Activated CD4-positive, CD25-positive, alpha-beta regulatory T cell treated with anti-CD3 and anti-CD28 coated beads, Interleukin-2, amount 50 U/mL, for 16 hours (primary cell): ENCODE measurements at regions not wholly inside any gene's neighbourhood (a gene's known extent, or its start where the extent isn't known, plus 50 kb on each side); places are given as distances from the start of the nearest gene placed in this dataset.

Experiments
- DNase-seq: peaks from one replicate; pipeline ENCODE4 v3.0.0-alpha.2; 2020; ENCODE audit warnings: low read depth, low spot score

- DNase-seq, result no peak
Measured at GRCh38 chr2:238560234-238560633, 133.5 kb downstream of the ASB1 start.

GRCh38 chr2:238561230-238561629, 134.5 kb downstream of the ASB1 start:
- DNase-seq, result no peak

- DNase-seq, result no peak
Measured at GRCh38 chr2:238562446-238562845, 135.7 kb downstream of the ASB1 start.

GRCh38 chr2:238563551-238563950, 136.8 kb downstream of the ASB1 start:
- no peak for DNase-seq

GRCh38 chr2:238564286-238564920, 137.7 kb downstream of the ASB1 start:
- no peak for DNase-seq

GRCh38 chr2:238565031-238565430, 138.3 kb downstream of the ASB1 start:
- no peak for DNase-seq

GRCh38 chr2:238566001-238566645, 139.4 kb downstream of the ASB1 start:
- no peak for DNase-seq

- no peak for DNase-seq
Measured at GRCh38 chr2:238567067-238567855, 140.5 kb downstream of the ASB1 start.

- DNase-seq, result no peak
Measured at GRCh38 chr2:238567996-238568395, 141.3 kb downstream of the ASB1 start.

GRCh38 chr2:238568455-238569440, 142.0 kb downstream of the ASB1 start:
- DNase-seq, result no peak

GRCh38 chr2:238569507-238570195, 142.9 kb downstream of the ASB1 start:
- no peak for DNase-seq

GRCh38 chr2:238570391-238570790, 143.7 kb downstream of the ASB1 start:
- no peak for DNase-seq

- DNase-seq, result no peak
Measured at GRCh38 chr2:238570926-238571325, 144.2 kb downstream of the ASB1 start.

- no peak for DNase-seq
Measured at GRCh38 chr2:238571661-238572372, 145.1 kb downstream of the ASB1 start.

- DNase-seq, result no peak
Measured at GRCh38 chr2:238573065-238573778, 146.5 kb downstream of the ASB1 start.

- no peak for DNase-seq
Measured at GRCh38 chr2:238573916-238574315, 147.2 kb downstream of the ASB1 start.

GRCh38 chr2:238574490-238575271, 148.0 kb downstream of the ASB1 start:
- no peak for DNase-seq

- DNase-seq, result no peak
Measured at GRCh38 chr2:238576674-238577073, 149.9 kb downstream of the ASB1 start.

GRCh38 chr2:238578256-238578655, 151.5 kb downstream of the ASB1 start:
- no peak for DNase-seq
